ENCODE measurements at regions not wholly inside any gene's neighbourhood (a gene's known extent, or its start where the extent isn't known, plus 50 kb on each side); places are given as distances from the start of the nearest gene placed in this dataset.
A peak's percentile ranks its signal among the peaks of the same experiment; 100 is the strongest.

GRCh38 chr3:116842254-116842957 is 132.8 kb downstream of the TUSC7 start:
- peaks cover 0 to 2% (median 0%) of the 10 kb centered on the region in 5 donors for H3K9me3 ChIP-seq (ENCODE audit: control insufficient read depth in 5 of 5, low read length in 5 of 5)
- no peaks in the 10 kb centered on the region for H3K27me3 ChIP-seq (ENCODE audit: control insufficient read depth in 5 of 5, insufficient read depth in 4 of 5, low read length in 5 of 5)
- no peaks in the 10 kb centered on the region for H3K4me1 ChIP-seq (ENCODE audit: control insufficient read depth in 5 of 5, insufficient read depth in 5 of 5, low read length in 5 of 5)
- H3K9ac ChIP-seq (ENCODE audit: low read length in 5 of 5) = no peak overlapping the region
- H3K4me3 ChIP-seq (ENCODE audit: low read depth in 1 of 5, low read length in 5 of 5) = no peak overlapping the region
- no peaks in the 10 kb centered on the region for H3K36me3 ChIP-seq (ENCODE audit: control insufficient read depth in 5 of 5, insufficient read depth in 5 of 5, low read length in 5 of 5)
- H3K27ac ChIP-seq (ENCODE audit: low read depth, low read length) = no peak overlapping the region

GRCh38 chr3:116848248-116848829 is 138.8 kb downstream of the TUSC7 start:
- H3K27ac ChIP-seq (ENCODE audit: low read depth, low read length) = no peak overlapping the region

GRCh38 chr3:116849261-116849688 is 139.7 kb downstream of the TUSC7 start:
- Histone ChIP-seq H3K9me3 (ENCODE audit: control insufficient read depth in 5 of 5, low read length in 5 of 5) (peaks cover 0 to 3% (median 0%) of the 10 kb centered on the region in 5 donors), H3K36me3 (ENCODE audit: control insufficient read depth in 5 of 5, insufficient read depth in 5 of 5, low read length in 5 of 5) (no peaks in the 10 kb centered on the region), H3K27ac (ENCODE audit: low read depth, low read length) (no peak overlapping the region), H3K4me1 (ENCODE audit: control insufficient read depth in 5 of 5, insufficient read depth in 5 of 5, low read length in 5 of 5) (no peaks in the 10 kb centered on the region), H3K4me3 (ENCODE audit: low read depth in 1 of 5, low read length in 5 of 5) (no peak overlapping the region), H3K9ac (ENCODE audit: low read length in 5 of 5) (no peak overlapping the region), H3K27me3 (ENCODE audit: control insufficient read depth in 5 of 5, insufficient read depth in 4 of 5, low read length in 5 of 5) (no peaks in the 10 kb centered on the region)

More at GRCh38 chr3:116848248-116848829, 138.8 kb downstream of the TUSC7 start:
- no peaks in the 10 kb centered on the region for H3K4me1 ChIP-seq (ENCODE audit: control insufficient read depth in 5 of 5, insufficient read depth in 5 of 5, low read length in 5 of 5)
- H3K27me3 ChIP-seq (ENCODE audit: control insufficient read depth in 5 of 5, insufficient read depth in 4 of 5, low read length in 5 of 5) = no peaks in the 10 kb centered on the region
- H3K9me3 ChIP-seq (ENCODE audit: control insufficient read depth in 5 of 5, low read length in 5 of 5) = peaks cover 0 to 3% (median 0%) of the 10 kb centered on the region in 5 donors
- no peaks in the 10 kb centered on the region for H3K36me3 ChIP-seq (ENCODE audit: control insufficient read depth in 5 of 5, insufficient read depth in 5 of 5, low read length in 5 of 5)
- no peak overlapping the region for H3K4me3 ChIP-seq (ENCODE audit: low read depth in 1 of 5, low read length in 5 of 5)
- H3K9ac ChIP-seq (ENCODE audit: low read length in 5 of 5) = no peak overlapping the region

- H3K36me3 ChIP-seq (ENCODE audit: control insufficient read depth in 5 of 5, insufficient read depth in 5 of 5, low read length in 5 of 5) = no peaks in the 10 kb centered on the region
- no peaks in the 10 kb centered on the region for H3K9me3 ChIP-seq (ENCODE audit: control insufficient read depth in 5 of 5, low read length in 5 of 5)
- no peaks in the 10 kb centered on the region for H3K4me1 ChIP-seq (ENCODE audit: control insufficient read depth in 5 of 5, insufficient read depth in 5 of 5, low read length in 5 of 5)
- no peak overlapping the region for H3K9ac ChIP-seq (ENCODE audit: low read length in 5 of 5)
- no peak overlapping the region for H3K4me3 ChIP-seq (ENCODE audit: low read depth in 1 of 5, low read length in 5 of 5)
- no peaks in the 10 kb centered on the region for H3K27me3 ChIP-seq (ENCODE audit: control insufficient read depth in 5 of 5, insufficient read depth in 4 of 5, low read length in 5 of 5)
- H3K27ac ChIP-seq (ENCODE audit: low read depth, low read length) = no peak overlapping the region
Measured at GRCh38 chr3:116852803-116853202, 143.2 kb downstream of the TUSC7 start.

GRCh38 chr3:116863270-116863770 is 153.7 kb downstream of the TUSC7 start:
- peaks cover 0 to 8% (median 5%) of the 10 kb centered on the region in 5 donors for H3K4me1 ChIP-seq (ENCODE audit: control insufficient read depth in 5 of 5, insufficient read depth in 5 of 5, low read length in 5 of 5)
- H3K4me3 ChIP-seq (ENCODE audit: low read depth in 1 of 5, low read length in 5 of 5) = no peak overlapping the region
- no peak overlapping the region for H3K9ac ChIP-seq (ENCODE audit: low read length in 5 of 5)

GRCh38 chr3:116863822-116864589 is 154.4 kb downstream of the TUSC7 start:
- H3K27ac ChIP-seq (ENCODE audit: low read depth, low read length) = no peak overlapping the region
- H3K4me3 ChIP-seq (ENCODE audit: low read depth in 1 of 5, low read length in 5 of 5) = peak overlapping the region in 4 of 5 donors; percentile 5 to 55 (median 23)
- no peaks in the 10 kb centered on the region for H3K36me3 ChIP-seq (ENCODE audit: control insufficient read depth in 5 of 5, insufficient read depth in 5 of 5, low read length in 5 of 5)
- H3K27me3 ChIP-seq (ENCODE audit: control insufficient read depth in 5 of 5, insufficient read depth in 4 of 5, low read length in 5 of 5) = peaks cover 0 to 14% (median 0%) of the 10 kb centered on the region in 5 donors
- no peak overlapping the region for H3K9ac ChIP-seq (ENCODE audit: low read length in 5 of 5)
- H3K4me1 ChIP-seq (ENCODE audit: control insufficient read depth in 5 of 5, insufficient read depth in 5 of 5, low read length in 5 of 5) = peaks cover 0 to 6% (median 4%) of the 10 kb centered on the region in 5 donors
- H3K9me3 ChIP-seq (ENCODE audit: control insufficient read depth in 5 of 5, low read length in 5 of 5) = no peaks in the 10 kb centered on the region

More at GRCh38 chr3:116863270-116863770, 153.7 kb downstream of the TUSC7 start:
- no peak overlapping the region for H3K27ac ChIP-seq (ENCODE audit: low read depth, low read length)
- no peaks in the 10 kb centered on the region for H3K9me3 ChIP-seq (ENCODE audit: control insufficient read depth in 5 of 5, low read length in 5 of 5)
- no peaks in the 10 kb centered on the region for H3K36me3 ChIP-seq (ENCODE audit: control insufficient read depth in 5 of 5, insufficient read depth in 5 of 5, low read length in 5 of 5)
- peaks cover 0 to 14% (median 0%) of the 10 kb centered on the region in 5 donors for H3K27me3 ChIP-seq (ENCODE audit: control insufficient read depth in 5 of 5, insufficient read depth in 4 of 5, low read length in 5 of 5)

GRCh38 chr3:116864590-116864927 is 155.0 kb downstream of the TUSC7 start:
- H3K9ac ChIP-seq (ENCODE audit: low read length in 5 of 5) = no peak overlapping the region
- no peaks in the 10 kb centered on the region for H3K9me3 ChIP-seq (ENCODE audit: control insufficient read depth in 5 of 5, low read length in 5 of 5)
- H3K4me1 ChIP-seq (ENCODE audit: control insufficient read depth in 5 of 5, insufficient read depth in 5 of 5, low read length in 5 of 5) = peaks cover 0 to 6% (median 4%) of the 10 kb centered on the region in 5 donors
- peak overlapping the region in 1 of 5 donors; percentile 55 for H3K4me3 ChIP-seq (ENCODE audit: low read depth in 1 of 5, low read length in 5 of 5)
- H3K27me3 ChIP-seq (ENCODE audit: control insufficient read depth in 5 of 5, insufficient read depth in 4 of 5, low read length in 5 of 5) = peaks cover 0 to 14% (median 0%) of the 10 kb centered on the region in 5 donors
- no peak overlapping the region for H3K27ac ChIP-seq (ENCODE audit: low read depth, low read length)
- no peaks in the 10 kb centered on the region for H3K36me3 ChIP-seq (ENCODE audit: control insufficient read depth in 5 of 5, insufficient read depth in 5 of 5, low read length in 5 of 5)

- Histone ChIP-seq H3K4me3 (ENCODE audit: low read depth in 1 of 5, low read length in 5 of 5) (no peak overlapping the region), H3K27me3 (ENCODE audit: control insufficient read depth in 5 of 5, insufficient read depth in 4 of 5, low read length in 5 of 5) (no peaks in the 10 kb centered on the region), H3K36me3 (ENCODE audit: control insufficient read depth in 5 of 5, insufficient read depth in 5 of 5, low read length in 5 of 5) (no peaks in the 10 kb centered on the region), H3K27ac (ENCODE audit: low read depth, low read length) (no peak overlapping the region), H3K9me3 (ENCODE audit: control insufficient read depth in 5 of 5, low read length in 5 of 5) (no peaks in the 10 kb centered on the region), H3K9ac (ENCODE audit: low read length in 5 of 5) (no peak overlapping the region), H3K4me1 (ENCODE audit: control insufficient read depth in 5 of 5, insufficient read depth in 5 of 5, low read length in 5 of 5) (peaks cover 0 to 3% (median 0%) of the 10 kb centered on the region in 5 donors)
Measured at GRCh38 chr3:116870379-116870778, 160.8 kb downstream of the TUSC7 start.

GRCh38 chr3:116871905-116872304 is 162.3 kb downstream of the TUSC7 start:
- Histone ChIP-seq H3K27me3 (ENCODE audit: control insufficient read depth in 5 of 5, insufficient read depth in 4 of 5, low read length in 5 of 5) (no peaks in the 10 kb centered on the region), H3K9ac (ENCODE audit: low read length in 5 of 5) (no peak overlapping the region), H3K9me3 (ENCODE audit: control insufficient read depth in 5 of 5, low read length in 5 of 5) (no peaks in the 10 kb centered on the region)

GRCh38 chr3:116872688-116873087 is 163.1 kb downstream of the TUSC7 start:
- H3K27ac ChIP-seq (ENCODE audit: low read depth, low read length) = no peak overlapping the region
- H3K4me1 ChIP-seq (ENCODE audit: control insufficient read depth in 5 of 5, insufficient read depth in 5 of 5, low read length in 5 of 5) = peaks cover 0 to 3% (median 0%) of the 10 kb centered on the region in 5 donors
- no peak overlapping the region for H3K4me3 ChIP-seq (ENCODE audit: low read depth in 1 of 5, low read length in 5 of 5)
- no peaks in the 10 kb centered on the region for H3K36me3 ChIP-seq (ENCODE audit: control insufficient read depth in 5 of 5, insufficient read depth in 5 of 5, low read length in 5 of 5)
- no peaks in the 10 kb centered on the region for H3K27me3 ChIP-seq (ENCODE audit: control insufficient read depth in 5 of 5, insufficient read depth in 4 of 5, low read length in 5 of 5)
- no peaks in the 10 kb centered on the region for H3K9me3 ChIP-seq (ENCODE audit: control insufficient read depth in 5 of 5, low read length in 5 of 5)
- no peak overlapping the region for H3K9ac ChIP-seq (ENCODE audit: low read length in 5 of 5)

More at GRCh38 chr3:116871905-116872304, 162.3 kb downstream of the TUSC7 start:
- Histone ChIP-seq H3K4me3 (ENCODE audit: low read depth in 1 of 5, low read length in 5 of 5) (no peak overlapping the region), H3K36me3 (ENCODE audit: control insufficient read depth in 5 of 5, insufficient read depth in 5 of 5, low read length in 5 of 5) (no peaks in the 10 kb centered on the region), H3K27ac (ENCODE audit: low read depth, low read length) (no peak overlapping the region), H3K4me1 (ENCODE audit: control insufficient read depth in 5 of 5, insufficient read depth in 5 of 5, low read length in 5 of 5) (peaks cover 0 to 3% (median 0%) of the 10 kb centered on the region in 5 donors)

All from subcutaneous abdominal adipose tissue (tissue), 5 donors.